Amygdala (tissue), 56 donors: ENCODE measurements at regions not wholly inside any gene's neighbourhood (a gene's known extent, or its start where the extent isn't known, plus 50 kb on each side); places are given as distances from the start of the nearest gene placed in this dataset.
"Not testable (repeated sequence)": the region's sequence is repeated elsewhere in the genome, so short reads cannot be mapped to it uniquely, and the experiment has no call there.

ENCODE experiments used
- DNase-seq, 56 donors: peaks; one replicate each; lab custom pipeline; 2025; lab: John Stamatoyannopoulos, UW

- no peak for DNase-seq
These were observed 1290.3 kb downstream of the XPNPEP1 start for GRCh38 chr10:108633046-108633445.

- no peak for DNase-seq
These were observed 1291.2 kb downstream of the XPNPEP1 start for GRCh38 chr10:108632144-108632543.

GRCh38 chr10:108631332-108631731, 1292.0 kb downstream of the XPNPEP1 start:
- DNase-seq: no peak

- DNase-seq: no peak
These were observed 1293.5 kb downstream of the XPNPEP1 start for GRCh38 chr10:108629834-108630233.

- DNase-seq: no peak
These were observed 1299.3 kb downstream of the XPNPEP1 start for GRCh38 chr10:108624052-108624451.

- DNase-seq: no peak
These were observed 1302.3 kb downstream of the XPNPEP1 start for GRCh38 chr10:108620821-108621534.

- no peak for DNase-seq
These were observed 1306.6 kb downstream of the XPNPEP1 start for GRCh38 chr10:108616559-108617285.

- DNase-seq: no peak
These were observed 1307.6 kb downstream of the XPNPEP1 start for GRCh38 chr10:108615576-108616320.

- no peak for DNase-seq
These were observed 1310.8 kb downstream of the XPNPEP1 start for GRCh38 chr10:108612485-108612884.

- no peak for DNase-seq
These were observed 1314.5 kb downstream of the XPNPEP1 start for GRCh38 chr10:108608860-108609259.

GRCh38 chr10:108601851-108602250, 1321.5 kb downstream of the XPNPEP1 start:
- no peak for DNase-seq

GRCh38 chr10:108600511-108600910, 1322.8 kb downstream of the XPNPEP1 start:
- not testable (repeated sequence) for DNase-seq

GRCh38 chr10:108599317-108599716, 1324.0 kb downstream of the XPNPEP1 start:
- not testable (repeated sequence) for DNase-seq

- no peak for DNase-seq
These were observed 1324.5 kb downstream of the XPNPEP1 start for GRCh38 chr10:108598831-108599230.

GRCh38 chr10:108598320-108598695, 1325.0 kb downstream of the XPNPEP1 start:
- no peak for DNase-seq

- no peak for DNase-seq
These were observed 1325.5 kb downstream of the XPNPEP1 start for GRCh38 chr10:108597657-108598319.

GRCh38 chr10:108597031-108597430, 1326.3 kb downstream of the XPNPEP1 start:
- DNase-seq: no peak

- no peak for DNase-seq
These were observed 1330.4 kb downstream of the XPNPEP1 start for GRCh38 chr10:108592956-108593355.

GRCh38 chr10:108591417-108591816, 1331.9 kb downstream of the XPNPEP1 start:
- no peak for DNase-seq

GRCh38 chr10:108586424-108586823, 1336.9 kb downstream of the XPNPEP1 start:
- no peak for DNase-seq

- DNase-seq: no peak
These were observed 1339.4 kb downstream of the XPNPEP1 start for GRCh38 chr10:108583877-108584276.
